ENCODE measurements at regions not wholly inside any gene's neighbourhood (a gene's known extent, or its start where the extent isn't known, plus 50 kb on each side); places are given as distances from the start of the nearest gene placed in this dataset.

DNA sequence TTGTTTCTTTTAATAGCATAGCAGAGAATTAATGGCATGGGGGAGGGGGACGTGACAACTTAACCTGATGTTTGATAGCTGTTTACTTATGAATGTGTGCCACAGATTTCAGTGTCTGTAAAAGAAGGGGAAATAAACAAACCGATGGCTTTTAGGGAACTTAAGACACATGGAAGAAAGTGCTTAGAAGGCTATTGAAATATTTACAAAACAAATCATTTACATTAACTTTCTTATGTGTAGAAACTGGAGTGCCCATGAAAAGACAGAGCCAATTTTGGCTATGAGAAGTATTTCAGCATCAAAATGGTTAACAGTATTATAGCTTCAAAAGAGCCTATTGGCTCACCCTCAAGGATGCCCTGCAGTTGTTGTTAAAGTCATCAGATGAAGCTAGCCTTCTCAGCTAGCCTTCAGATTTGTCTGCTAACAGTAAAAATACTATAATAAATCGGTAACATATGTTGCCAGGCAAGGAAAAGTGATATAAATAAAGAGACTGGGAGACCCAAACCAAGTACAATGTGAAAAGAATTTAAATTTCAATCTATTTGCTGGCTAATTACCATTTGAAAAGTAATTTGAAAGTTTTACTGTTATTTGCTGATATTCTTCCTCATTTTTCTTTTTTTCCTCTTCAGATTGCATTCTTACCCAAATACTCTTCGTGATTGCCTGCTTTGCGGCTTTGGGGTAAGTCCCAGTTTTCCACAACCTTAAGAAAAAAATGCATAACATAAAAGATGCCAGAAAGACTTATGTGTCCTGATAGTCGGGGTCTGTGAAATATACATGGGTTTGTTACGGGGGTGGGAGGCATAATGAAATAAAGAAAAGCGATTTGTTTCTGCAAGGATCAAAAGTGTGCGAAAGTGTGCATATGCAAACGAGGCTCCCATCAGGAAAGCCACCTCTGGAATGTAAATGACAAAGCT lies 256.4 kb downstream of the MEIS1 start:
- H3K27ac ChIP-seq = no peak overlapping the region
- TF ChIP-seq, protein P1, sequence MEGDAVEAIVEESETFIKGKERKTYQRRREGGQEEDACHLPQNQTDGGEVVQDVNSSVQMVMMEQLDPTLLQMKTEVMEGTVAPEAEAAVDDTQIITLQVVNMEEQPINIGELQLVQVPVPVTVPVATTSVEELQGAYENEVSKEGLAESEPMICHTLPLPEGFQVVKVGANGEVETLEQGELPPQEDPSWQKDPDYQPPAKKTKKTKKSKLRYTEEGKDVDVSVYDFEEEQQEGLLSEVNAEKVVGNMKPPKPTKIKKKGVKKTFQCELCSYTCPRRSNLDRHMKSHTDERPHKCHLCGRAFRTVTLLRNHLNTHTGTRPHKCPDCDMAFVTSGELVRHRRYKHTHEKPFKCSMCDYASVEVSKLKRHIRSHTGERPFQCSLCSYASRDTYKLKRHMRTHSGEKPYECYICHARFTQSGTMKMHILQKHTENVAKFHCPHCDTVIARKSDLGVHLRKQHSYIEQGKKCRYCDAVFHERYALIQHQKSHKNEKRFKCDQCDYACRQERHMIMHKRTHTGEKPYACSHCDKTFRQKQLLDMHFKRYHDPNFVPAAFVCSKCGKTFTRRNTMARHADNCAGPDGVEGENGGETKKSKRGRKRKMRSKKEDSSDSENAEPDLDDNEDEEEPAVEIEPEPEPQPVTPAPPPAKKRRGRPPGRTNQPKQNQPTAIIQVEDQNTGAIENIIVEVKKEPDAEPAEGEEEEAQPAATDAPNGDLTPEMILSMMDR (conservative IDR thresholded peaks at IDR 0.05) = no peak

DNA sequence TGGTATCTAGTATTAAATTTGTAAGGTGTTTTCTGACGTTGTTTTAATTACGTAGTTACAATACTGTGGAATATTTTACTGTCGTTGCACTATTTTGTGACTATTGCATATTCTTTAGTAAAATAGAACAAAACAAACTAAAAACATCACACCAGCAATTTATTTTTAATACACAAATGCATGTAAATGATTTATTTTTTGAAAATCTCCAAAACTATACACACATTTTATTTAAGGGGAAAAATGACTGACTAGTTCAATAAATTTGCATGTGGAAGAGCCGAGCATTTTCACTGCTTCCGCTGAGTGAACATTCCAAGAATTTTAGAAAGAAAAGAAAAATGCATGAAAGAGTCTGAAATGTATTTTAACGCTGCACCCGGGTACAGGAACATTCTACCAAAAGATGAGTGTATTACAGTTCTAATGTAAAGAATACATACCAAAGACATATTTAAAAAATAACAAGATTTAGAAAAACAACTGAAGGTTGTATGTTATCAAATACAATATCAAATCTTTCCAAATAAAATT lies 257.7 kb downstream of the MEIS1 start:
- H3K27ac ChIP-seq = no peak overlapping the region
- TF ChIP-seq, protein P1 (conservative IDR thresholded peaks at IDR 0.05) = no peak

DNA sequence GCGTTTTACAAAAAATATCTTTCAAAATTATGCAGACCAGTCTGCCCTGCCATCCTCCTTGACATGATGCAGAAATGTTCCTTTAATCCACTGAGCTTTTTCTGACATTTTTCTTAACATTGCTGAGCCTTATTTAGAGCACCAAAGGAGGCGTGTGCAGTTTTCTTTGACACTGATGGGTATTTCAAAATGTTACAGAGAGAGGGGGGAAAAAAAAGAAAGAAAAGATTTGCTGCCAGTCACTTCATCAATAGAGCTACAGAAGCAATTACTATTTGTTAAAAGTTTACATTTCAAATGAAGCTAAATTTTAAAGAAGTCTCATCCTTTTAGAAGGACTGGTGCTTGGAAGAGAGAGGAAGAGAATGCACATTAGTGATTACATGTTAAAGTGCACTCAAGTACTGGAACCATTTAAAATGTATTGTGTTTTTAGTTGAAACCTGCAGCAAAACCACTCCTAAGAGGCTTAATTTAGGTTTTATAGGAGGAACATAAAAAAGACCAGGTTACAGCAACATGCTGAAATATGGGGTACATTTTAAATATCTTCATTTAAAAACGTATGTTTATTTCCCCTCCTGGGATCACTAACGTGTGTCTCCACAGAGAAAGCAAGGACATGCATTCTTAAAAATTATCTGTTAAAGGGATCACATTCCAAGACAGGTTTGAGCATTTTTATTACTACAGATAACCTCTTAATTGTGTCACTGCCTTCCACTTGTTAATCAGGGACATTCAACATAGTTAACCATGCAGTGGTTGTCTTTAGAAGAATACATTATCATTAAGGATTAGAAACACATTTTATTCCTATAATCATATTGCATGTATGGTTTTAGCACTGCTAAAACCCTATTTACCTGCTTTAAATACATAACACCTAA lies 258.4 kb downstream of the MEIS1 start:
- TF ChIP-seq, protein P1 (conservative IDR thresholded peaks at IDR 0.05) = no peak
- H3K27ac ChIP-seq = no peak overlapping the region

DNA sequence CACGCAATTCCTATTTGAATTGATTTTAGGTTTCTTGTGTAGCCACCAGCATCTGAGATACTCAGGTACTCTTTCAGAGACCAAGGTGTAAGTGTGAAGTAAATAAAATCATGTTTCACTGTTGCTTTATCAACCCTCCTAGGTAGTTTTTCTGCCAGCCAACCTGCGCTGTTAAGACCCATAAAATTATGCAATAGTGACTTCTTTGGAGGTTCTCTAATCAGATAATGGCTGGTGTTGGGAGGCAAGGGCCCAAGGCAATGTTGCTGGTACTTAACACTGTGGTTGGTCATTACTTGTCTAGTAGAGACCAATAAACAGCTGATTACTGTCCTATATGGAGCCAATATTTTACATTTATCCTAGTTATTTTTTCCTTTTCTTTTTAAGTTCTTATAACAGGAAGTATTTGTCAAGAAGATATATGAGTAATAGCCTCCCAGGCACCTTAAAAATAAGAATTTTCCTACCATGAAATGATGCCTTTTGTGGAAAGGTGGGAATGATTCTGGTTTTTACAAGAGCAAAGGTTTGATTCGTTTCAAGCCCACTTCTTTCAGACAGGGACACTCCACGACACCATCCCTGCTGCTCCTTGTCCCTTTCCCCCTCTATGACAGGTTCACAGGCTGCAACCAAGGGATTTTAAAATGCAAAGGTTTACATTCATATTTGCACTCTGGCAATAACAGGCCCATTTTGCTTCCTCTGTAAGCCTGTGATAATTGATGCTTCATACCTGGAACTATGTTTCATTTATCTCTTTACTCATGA lies 259.3 kb downstream of the MEIS1 start:
- TF ChIP-seq, protein P1 (conservative IDR thresholded peaks at IDR 0.05) = no peak
- H3K27ac ChIP-seq = no peak overlapping the region

DNA sequence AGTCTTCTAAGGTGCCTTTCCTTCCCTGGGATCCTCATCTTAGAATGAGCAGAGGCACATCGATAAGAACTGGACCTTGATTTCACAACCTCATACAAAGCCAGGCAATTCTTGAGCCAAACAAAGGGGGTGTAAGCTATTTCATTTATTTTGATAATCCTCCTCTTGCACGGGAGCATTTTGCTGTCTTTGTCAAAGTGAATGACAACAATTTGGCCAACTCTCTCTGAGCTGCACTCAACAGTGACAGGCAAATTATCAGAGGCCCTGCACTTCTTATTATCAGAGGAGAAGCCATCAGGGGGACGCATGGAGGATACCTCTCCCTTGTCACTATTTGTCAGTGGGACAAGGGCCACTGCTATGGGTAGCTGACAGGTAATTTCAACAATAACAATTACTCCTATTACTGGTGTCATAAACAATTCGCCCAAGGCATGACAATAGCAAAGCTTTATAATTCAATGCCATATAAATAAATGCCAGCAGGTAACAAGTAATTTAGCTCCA lies 260.4 kb downstream of the MEIS1 start:
- TF ChIP-seq, protein P1 (conservative IDR thresholded peaks at IDR 0.05) = no peak
- no peak overlapping the region for H3K27ac ChIP-seq

DNA sequence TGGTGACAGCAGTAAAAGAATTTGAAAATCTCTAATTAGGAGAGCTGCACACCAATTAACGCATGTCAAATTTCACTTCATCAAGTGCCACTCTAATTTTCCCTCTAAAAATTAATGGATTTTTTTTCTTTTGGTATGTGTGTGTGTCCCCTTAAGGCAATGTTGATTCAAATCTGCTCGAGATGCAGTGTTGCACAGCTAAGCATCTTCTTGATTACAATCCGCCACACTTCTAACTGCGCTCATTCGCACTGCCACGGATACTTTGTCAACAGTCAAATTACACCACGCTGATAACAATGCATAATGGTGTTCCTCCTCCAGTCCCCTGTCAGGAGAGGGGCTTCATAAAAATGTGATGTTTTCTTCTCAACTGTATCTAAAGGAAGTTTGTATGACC lies 261.4 kb downstream of the MEIS1 start:
- H3K27ac ChIP-seq = no peak overlapping the region
- TF ChIP-seq, protein P1 (conservative IDR thresholded peaks at IDR 0.05) = no peak

Data from VCaP (cell line).